ENCODE measurements at regions not wholly inside any gene's neighbourhood (a gene's known extent, or its start where the extent isn't known, plus 50 kb on each side); places are given as distances from the start of the nearest gene placed in this dataset.

GRCh38 chr7:136167991-136168390, 190.8 kb upstream of the MTPN start:
- ATAC-seq (no peak), DNase-seq (ENCODE audit: missing footprints) (no peak)
- intact Hi-C loops (cut with DNase I): no loop called here

GRCh38 chr7:136166521-136166920, 189.4 kb upstream of the MTPN start:
- DNase-seq (ENCODE audit: missing footprints) (no peak), ATAC-seq (no peak)
- intact Hi-C loops (cut with DNase I): no loop called here

DNA sequence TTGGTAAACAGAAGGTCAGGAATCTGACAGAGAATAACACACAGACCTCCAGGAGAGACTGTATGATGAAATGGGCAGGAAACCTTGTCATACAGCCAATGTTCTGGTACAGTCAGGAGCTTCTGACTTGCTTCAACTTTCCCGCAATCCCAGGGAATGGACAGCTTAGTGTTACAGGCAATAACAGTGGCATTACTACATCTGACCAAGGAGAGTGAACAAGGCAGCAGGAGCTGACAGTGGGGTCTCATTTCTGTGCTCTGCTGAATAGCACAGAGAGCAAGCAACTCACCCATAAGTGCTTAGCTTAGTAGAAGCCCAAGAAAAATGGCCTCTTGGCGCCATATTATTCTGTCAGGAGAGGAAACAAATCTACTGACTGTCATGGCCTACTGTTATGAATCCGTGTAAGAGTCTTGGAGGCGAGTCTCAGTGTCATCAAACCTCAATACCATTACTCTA, 186.2 kb upstream of the MTPN start:
- intact Hi-C loops (cut with DNase I): no loop called here
- ATAC-seq (no peak), DNase-seq (ENCODE audit: missing footprints) (no peak)

DNA sequence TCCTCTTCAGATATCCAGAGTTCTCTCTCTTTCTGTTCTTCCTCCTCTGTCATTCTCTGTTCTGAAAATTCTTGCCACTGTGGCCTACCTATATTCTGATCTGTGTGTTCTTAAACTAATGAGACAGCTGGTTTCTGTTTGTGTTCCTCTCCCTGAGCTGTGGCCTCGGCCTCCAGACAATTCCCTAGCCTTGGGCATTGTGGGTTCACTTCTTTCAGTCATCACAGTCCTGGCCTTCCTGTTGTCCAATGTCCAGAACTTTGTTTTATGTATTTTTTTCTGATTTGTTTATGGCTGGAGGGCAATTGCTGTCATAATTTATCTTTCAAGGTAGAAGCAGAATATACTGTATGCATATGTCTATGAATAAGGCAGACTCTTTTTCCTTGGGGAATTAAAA, 173.2 kb upstream of the MTPN start:
- DNase-seq (ENCODE audit: missing footprints): no peak
- intact Hi-C loops (cut with DNase I): no loop called here
- ATAC-seq: no peak

GRCh38 chr7:136148920-136149319, 171.8 kb upstream of the MTPN start:
- intact Hi-C loops (cut with DNase I): no loop called here
- no peak for DNase-seq (ENCODE audit: missing footprints)
- ATAC-seq: no peak

DNA sequence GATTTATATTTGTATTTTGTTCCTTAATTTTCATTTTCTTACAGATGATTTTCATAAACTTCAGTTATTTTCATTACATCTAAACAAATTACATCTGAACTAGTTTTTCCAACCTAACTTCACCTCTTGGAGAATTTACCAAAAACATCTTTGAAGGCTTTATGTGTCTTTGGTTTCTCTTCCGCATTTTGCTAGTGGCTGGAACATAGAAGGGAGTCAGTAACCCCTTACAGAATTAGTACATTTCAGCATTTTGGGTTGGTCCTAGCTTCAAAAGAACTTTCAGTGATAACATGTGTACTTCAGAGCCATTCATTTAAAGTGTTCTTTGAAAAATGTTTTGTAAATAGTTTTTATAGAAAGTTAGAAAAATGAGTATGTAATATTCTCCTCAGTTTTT, 169.8 kb upstream of the MTPN start:
- DNase-seq (ENCODE audit: missing footprints): no peak
- intact Hi-C loops (cut with DNase I): no loop called here
- no peak for ATAC-seq

DNA sequence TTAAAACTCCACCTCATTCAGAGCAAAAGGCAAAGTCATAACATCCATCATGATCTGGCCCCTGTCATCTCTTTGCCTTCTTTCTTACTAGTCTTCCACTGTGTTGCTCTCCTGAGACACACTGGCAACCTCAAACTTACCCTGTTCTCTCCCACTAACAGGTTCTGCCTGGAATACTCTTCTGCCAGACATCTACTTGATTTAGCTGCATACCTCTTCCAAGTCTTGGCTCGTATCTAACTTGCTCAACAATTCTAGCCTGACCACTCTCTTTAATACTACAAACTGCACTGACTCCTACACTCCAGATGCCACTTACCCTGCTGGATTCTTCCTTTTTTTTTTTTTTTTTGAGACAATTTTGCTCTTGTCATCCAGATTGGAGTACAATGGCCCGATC, 167.0 kb upstream of the MTPN start:
- no peak for ATAC-seq
- intact Hi-C loops (cut with DNase I): no loop called here
- DNase-seq (ENCODE audit: missing footprints): no peak

GRCh38 chr7:136143271-136143670, 166.1 kb upstream of the MTPN start:
- ATAC-seq: no peak
- intact Hi-C loops (cut with DNase I): no loop called here
- no peak for DNase-seq (ENCODE audit: missing footprints)

DNA sequence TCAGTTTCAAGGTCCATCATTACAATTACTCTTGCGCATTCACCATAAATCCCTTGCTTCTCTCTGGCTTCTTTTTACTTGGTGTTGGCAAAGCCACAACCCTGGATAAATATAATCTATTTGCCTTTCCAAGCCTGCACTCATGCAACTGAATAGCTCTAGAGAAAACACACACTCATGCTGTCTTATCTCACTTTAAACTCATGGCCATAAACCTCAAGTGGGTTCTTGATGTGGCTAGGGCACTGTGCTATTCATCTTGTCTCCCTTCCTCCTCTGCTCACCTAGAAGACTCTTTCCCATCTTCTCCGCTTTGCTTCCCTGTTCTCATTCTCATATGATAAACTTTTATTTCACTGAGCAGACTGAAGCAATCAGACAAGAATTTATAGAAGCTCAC, 165.4 kb upstream of the MTPN start:
- intact Hi-C loops (cut with DNase I): no loop called here
- ATAC-seq: peak; percentile 26
- DNase-seq (ENCODE audit: missing footprints): no peak

DNA sequence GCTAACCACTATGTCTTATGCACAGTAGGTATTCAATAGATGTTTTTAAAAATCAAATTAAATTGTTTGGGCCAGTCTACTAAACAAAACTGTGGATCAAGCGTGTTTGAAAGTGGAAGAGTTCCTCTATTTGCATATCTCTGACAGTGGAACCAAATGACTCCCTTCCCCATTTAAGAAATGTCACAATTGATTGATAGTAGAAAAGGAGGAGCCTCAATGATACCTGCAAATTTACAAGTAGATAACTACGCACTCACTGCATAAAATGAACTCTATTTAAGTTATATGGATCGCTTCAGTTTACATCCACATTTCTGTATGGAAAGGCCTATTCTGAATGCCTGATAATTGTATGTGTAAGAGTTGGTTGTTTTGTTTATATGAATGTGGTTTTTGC, 163.3 kb upstream of the MTPN start:
- no peak for ATAC-seq
- DNase-seq (ENCODE audit: missing footprints): no peak
- intact Hi-C loops (cut with DNase I): no loop called here

- no peak for ATAC-seq
- intact Hi-C loops (cut with DNase I): no loop called here
- DNase-seq (ENCODE audit: missing footprints): no peak
Observed at GRCh38 chr7:136139417-136139816, 162.3 kb upstream of the MTPN start.

GRCh38 chr7:136138991-136139390, 161.8 kb upstream of the MTPN start:
- DNase-seq (ENCODE audit: missing footprints) (no peak), ATAC-seq (no peak)
- intact Hi-C loops (cut with DNase I): no loop called here

- intact Hi-C loops (cut with DNase I): no loop called here
- ATAC-seq (no peak), DNase-seq (ENCODE audit: missing footprints) (no peak)
Observed at GRCh38 chr7:136136906-136137454, 159.8 kb upstream of the MTPN start.

DNA sequence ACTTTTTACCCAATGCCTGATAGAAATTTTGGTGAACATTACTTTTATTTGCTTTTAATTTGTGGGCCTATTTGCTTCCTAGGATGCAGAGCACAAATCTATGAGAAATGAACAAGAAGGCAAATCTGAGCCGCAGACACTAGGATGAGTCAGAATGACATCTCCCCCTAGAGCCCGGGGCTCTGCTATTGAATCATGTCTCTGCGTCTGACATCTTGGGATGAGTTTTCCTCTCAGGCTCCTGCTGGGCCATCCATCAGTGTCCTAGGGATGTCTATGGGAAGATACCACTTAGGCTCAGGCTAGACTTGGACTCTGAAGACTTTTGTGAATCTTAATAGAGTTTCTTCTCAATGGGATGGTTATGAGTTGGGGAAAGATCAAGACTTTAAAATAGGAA, 157.3 kb upstream of the MTPN start:
- intact Hi-C loops (cut with DNase I): no loop called here
- DNase-seq (ENCODE audit: missing footprints) (no peak), ATAC-seq (no peak)

- intact Hi-C loops (cut with DNase I): no loop called here
- DNase-seq (ENCODE audit: missing footprints): no peak
- no peak for ATAC-seq
Observed at GRCh38 chr7:136133551-136133950, 156.4 kb upstream of the MTPN start.

- intact Hi-C loops (cut with DNase I): no loop called here
- DNase-seq (ENCODE audit: missing footprints) (no peak), ATAC-seq (no peak)
Observed at GRCh38 chr7:136131304-136131630, 154.1 kb upstream of the MTPN start.

DNA sequence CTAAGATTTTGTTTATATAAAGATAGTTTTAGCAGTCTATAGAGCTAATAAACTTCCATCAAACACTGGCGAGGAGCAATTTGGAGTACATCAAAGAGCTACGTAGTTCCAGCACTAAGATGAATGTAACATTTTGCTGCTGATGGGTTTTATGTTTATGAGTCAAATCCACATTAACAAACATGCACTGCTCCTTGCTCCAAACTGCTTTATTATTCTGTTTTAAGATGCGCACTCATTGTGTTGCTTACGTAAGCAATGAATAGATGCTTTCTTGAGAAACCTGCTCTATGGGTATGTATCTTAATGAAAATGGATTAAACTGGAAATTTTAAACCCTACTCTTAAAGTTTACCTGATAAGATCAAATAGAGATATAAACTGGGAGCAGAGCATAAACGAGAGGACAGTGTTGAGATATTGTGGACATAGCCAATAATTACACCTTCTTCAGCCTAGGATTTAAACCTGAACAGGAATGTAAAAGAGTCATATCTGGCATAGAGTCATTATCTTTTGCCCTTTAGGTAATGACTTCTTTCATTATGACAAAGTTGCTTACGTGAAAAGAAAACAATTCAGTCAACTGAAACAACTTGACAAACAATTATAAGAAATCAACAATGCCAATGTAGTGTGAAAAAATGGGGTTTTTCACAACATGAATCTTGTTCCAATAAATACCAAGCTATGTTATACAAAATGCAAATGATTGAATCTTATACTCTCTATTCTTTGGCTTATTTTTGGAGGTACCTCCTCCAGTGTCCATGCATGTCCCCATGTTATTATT, 153.5 kb upstream of the MTPN start:
- DNase-seq (ENCODE audit: missing footprints) (no peak), ATAC-seq (no peak)
- intact Hi-C loops (cut with DNase I): no loop called here

DNA sequence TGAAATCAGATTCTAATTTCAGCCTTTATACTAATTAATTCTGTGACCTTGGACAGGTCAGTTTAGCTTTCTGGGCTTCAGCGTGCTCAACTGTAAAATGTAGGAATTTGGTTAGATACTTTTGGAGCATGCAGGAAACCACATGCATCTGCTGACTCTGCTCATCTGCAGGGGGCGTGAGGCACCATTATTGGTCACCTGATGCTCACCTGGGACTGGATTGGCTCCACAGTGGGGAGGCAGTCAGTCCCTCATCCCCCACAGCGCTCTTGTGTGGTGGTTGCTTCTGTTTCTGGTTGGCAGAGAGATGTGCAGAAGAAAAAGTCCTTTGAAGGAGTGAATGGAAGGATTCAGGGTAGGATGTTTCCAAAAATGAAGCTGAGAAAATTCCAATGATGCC, 150.9 kb upstream of the MTPN start:
- no peak for ATAC-seq
- intact Hi-C loops (cut with DNase I): no loop called here
- DNase-seq (ENCODE audit: missing footprints): no peak

DNA sequence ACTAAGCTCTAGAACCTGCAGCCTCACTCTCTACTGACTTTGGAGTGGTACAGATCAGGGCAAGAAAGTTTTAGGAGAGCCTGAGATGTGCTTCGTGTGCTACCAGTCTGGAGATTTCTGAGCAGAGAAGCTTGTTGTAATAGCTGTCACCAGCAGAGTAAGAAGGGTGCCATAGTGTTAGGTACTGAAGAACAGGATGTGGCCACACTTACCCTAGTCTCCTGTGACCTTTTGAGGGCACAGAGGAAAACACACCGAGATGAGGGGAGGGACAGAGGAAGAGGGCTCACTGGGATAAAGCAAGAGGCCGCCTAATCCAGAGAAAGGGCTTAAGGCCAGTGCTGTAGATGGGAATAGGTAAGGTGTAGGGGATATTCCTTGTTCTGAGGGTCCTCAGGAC, 146.2 kb upstream of the MTPN start:
- ATAC-seq (no peak), DNase-seq (ENCODE audit: missing footprints) (no peak)
- intact Hi-C loops (cut with DNase I): no loop called here

- ATAC-seq (no peak), DNase-seq (ENCODE audit: missing footprints) (no peak)
- intact Hi-C loops (cut with DNase I): no loop called here
Observed at GRCh38 chr7:136122026-136122425, 144.9 kb upstream of the MTPN start.

GRCh38 chr7:136117539-136117938, 140.4 kb upstream of the MTPN start:
- intact Hi-C loops (cut with DNase I): no loop called here
- no peak for DNase-seq (ENCODE audit: missing footprints)
- no peak for ATAC-seq
